ENCODE measurements at regions not wholly inside any gene's neighbourhood (a gene's known extent, or its start where the extent isn't known, plus 50 kb on each side); places are given as distances from the start of the nearest gene placed in this dataset.

DNA sequence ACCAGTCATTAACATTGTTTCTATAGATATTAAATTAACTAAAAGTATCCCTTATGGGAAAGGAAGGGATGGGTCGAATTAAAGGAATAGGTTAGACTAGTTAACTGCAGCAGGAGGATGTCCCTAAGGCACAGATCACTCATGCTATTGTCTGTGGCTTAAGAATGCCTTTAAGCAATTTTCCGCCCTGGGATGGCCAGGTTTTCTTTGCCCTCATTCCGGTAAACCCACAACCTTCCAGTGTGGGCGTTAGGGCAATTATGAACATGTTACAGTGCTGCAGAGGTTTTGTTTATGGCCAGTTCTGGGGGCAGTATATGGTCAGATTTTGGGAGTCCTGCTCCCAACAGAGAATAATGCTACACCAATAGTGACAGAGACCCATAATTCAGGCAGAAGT is 139.3 kb upstream of the CDK13 start:
- no peak for TF ChIP-seq NR3C1 (IDR thresholded peaks at IDR 0.05)
- no peak for TF ChIP-seq BHLHE40 (IDR thresholded peaks at IDR 0.05; ENCODE audit: low read depth, low read length)
- TF ChIP-seq HOXB13 (CRISPR knock-in tag; IDR thresholded peaks at IDR 0.05; ENCODE audit: low read depth), result no peak
- TF ChIP-seq, protein P1, sequence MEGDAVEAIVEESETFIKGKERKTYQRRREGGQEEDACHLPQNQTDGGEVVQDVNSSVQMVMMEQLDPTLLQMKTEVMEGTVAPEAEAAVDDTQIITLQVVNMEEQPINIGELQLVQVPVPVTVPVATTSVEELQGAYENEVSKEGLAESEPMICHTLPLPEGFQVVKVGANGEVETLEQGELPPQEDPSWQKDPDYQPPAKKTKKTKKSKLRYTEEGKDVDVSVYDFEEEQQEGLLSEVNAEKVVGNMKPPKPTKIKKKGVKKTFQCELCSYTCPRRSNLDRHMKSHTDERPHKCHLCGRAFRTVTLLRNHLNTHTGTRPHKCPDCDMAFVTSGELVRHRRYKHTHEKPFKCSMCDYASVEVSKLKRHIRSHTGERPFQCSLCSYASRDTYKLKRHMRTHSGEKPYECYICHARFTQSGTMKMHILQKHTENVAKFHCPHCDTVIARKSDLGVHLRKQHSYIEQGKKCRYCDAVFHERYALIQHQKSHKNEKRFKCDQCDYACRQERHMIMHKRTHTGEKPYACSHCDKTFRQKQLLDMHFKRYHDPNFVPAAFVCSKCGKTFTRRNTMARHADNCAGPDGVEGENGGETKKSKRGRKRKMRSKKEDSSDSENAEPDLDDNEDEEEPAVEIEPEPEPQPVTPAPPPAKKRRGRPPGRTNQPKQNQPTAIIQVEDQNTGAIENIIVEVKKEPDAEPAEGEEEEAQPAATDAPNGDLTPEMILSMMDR (IDR thresholded peaks at IDR 0.05), result no peak
- TF ChIP-seq, protein P2, sequence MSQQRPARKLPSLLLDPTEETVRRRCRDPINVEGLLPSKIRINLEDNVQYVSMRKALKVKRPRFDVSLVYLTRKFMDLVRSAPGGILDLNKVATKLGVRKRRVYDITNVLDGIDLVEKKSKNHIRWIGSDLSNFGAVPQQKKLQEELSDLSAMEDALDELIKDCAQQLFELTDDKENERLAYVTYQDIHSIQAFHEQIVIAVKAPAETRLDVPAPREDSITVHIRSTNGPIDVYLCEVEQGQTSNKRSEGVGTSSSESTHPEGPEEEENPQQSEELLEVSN (IDR thresholded peaks at IDR 0.05; ENCODE audit: borderline replicate concordance, low read depth), result no peak
- TF ChIP-seq, protein P3, sequence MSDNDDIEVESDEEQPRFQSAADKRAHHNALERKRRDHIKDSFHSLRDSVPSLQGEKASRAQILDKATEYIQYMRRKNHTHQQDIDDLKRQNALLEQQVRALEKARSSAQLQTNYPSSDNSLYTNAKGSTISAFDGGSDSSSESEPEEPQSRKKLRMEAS (IDR thresholded peaks at IDR 0.05), result no peak
- no peak for TF ChIP-seq JUNB (IDR thresholded peaks at IDR 0.05)
